ENCODE measurements at regions not wholly inside any gene's neighbourhood (a gene's known extent, or its start where the extent isn't known, plus 50 kb on each side); places are given as distances from the start of the nearest gene placed in this dataset.

DNA sequence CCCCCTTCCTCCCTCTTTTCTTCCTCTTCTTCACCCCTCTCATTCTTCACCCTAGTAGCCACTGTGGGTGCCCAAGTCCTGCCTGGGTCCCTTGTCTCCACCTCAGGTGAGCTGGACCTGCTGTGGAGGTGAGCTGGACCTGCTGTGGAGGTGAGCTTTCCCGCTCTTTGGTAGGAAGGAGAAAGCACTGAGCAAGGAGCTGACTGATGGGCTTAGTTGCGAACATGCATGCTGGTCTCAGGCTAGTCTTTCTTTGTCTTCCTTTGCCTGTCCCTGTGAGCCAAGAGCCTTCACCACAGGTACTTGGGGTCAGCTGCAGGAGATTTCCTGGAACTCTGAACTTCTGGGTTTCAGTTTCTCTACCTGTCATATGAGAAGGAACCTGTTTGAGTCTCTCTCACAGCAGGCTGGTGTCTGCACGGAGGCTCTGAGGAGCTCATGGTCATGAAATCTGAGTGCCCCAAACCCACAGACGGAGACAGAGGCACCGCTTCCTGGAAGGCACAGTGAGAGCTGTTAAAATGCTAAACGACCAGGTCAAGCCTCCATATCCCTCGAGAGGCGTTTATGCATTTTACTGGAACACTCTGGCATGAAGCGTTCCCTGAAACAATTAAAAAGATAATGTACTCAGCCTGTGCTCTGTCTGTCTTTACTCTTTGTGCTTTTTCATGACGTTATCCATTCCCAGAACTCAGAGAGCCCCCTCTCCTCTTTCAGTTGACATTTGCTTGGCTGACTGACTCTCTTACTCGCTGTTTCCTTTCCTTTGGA lies 69.5 kb downstream of the RHOU start:
- TF ChIP-seq, protein P1, sequence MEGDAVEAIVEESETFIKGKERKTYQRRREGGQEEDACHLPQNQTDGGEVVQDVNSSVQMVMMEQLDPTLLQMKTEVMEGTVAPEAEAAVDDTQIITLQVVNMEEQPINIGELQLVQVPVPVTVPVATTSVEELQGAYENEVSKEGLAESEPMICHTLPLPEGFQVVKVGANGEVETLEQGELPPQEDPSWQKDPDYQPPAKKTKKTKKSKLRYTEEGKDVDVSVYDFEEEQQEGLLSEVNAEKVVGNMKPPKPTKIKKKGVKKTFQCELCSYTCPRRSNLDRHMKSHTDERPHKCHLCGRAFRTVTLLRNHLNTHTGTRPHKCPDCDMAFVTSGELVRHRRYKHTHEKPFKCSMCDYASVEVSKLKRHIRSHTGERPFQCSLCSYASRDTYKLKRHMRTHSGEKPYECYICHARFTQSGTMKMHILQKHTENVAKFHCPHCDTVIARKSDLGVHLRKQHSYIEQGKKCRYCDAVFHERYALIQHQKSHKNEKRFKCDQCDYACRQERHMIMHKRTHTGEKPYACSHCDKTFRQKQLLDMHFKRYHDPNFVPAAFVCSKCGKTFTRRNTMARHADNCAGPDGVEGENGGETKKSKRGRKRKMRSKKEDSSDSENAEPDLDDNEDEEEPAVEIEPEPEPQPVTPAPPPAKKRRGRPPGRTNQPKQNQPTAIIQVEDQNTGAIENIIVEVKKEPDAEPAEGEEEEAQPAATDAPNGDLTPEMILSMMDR (IDR thresholded peaks at IDR 0.05), result no peak

DNA sequence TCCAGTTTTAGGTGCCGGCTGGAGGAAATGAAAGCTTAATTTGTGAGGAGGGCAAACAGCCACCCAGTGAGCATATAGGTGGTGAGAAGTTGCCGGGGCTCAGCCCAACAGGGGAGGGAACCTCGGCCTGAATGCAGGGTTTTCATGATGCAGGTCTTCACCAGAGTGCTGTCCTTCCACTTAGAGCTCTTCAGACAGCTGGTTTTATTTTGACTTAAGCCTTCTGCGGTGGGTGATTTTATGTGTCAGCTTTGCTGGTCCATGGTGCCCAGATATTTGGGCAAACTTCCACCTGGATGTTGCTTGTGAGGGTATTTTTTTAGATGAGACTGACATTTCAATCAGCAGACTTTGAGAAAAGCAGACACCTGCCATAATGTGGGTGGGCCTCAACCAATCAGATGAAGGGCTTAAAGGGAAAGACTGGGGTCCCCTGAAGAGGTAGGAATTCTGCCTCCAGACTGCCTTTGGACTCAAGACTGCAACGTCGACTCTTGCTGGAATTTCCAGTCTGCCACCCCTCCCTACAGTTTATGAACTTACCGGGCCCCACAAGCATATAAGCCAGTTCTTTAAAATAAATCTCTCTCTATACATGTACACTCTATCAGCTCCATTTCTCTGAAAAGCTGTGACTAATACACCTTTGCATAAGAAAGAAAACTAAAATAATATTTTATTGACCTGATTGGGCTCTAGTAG lies 72.8 kb downstream of the RHOU start:
- TF ChIP-seq, protein P1 (IDR thresholded peaks at IDR 0.05), result no peak

DNA sequence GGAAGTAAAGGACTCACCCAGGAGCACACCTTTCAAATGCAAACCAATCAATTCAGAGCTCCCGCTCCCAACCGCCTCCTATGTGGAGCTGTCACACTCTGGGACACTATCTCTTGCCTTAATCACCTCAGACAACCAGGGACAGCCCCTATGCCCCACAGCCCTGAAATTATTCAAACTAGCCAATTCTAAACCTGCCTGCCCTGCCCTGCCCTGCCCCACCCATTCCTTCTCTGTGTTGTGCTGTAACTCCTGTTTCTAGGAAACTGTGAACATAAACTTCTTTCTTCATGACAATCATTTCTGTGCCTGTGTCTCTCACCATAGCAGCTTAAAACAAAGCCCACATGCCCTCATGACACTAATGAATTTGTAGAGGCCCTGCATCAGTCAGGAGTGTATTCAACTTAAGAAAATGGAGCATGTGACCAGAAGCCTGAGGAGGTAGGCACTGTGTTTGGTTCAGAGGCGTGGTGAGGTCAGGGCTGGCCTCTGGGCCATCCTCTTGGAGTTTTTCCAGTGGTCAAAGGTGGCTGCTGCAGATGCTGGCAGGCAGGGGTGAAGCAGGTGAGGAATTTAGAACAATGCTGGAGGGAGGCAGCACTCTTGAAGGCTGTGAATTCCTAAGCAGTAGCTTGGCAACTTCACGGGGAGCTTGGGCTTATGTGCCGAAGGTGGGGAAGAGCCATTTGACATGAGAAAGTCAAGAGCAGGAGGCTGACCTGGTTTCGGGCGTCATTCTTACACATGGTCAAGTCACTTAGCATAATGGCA lies 74.5 kb downstream of the RHOU start:
- TF ChIP-seq, protein P1 (IDR thresholded peaks at IDR 0.05), result no peak

DNA sequence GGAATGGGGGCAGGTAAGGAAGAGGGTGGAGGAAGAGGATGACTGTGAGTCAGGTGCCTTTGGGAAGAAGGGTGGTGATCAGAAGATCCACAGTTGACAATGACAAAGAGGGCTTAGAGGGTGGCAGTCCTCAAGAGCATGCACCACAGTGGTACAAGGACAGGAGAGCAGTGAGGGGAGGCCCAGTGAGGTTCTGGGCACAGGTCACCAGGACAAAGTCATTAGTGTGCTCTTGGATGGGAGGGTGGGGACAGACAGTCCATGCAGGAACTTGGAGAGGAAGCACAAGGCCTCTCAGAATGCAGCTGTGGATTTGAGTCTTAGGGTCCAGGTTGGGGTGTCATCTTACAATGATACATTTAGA lies 75.1 kb downstream of the RHOU start:
- TF ChIP-seq, protein P1 (IDR thresholded peaks at IDR 0.05), result no peak

DNA sequence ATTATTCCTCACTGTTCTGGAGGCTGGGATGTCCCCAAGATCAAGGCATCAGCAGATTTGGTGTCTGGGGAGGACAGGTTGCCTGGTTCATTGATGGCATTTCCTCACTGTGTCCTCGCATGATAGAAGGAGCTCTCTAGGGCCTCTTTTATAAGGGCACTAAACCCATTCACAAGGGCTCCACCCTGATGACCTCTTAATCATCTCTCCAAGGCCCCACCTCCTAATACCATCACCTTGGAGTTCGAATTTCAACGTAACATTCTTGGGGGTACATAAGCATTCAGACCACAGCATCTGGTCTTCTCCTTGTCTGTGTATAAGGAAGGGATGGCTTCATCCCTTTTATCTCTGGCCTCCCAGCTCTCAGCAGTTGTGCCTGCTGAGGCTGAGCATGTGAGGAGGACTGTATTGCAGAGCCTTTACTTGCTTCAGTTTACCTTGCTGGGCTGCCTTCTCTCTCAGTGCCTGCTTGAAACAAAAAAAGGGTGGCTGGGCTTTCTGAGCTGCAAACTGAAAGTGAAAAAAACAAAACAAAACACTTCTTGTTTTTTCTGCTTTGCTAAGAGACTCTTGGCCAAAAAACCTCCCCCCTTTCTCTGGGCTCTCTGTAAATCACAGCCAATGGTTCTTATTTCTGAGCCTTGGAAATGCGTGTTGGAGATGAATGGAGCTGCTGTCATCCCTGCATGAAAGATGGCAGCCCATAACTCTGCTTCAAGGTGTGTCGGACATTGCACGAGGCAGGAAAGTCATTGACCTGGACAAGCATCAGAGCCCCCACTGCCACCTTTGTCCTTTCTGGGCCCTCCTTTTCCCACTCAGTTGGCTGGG lies 75.8 kb downstream of the RHOU start:
- TF ChIP-seq, protein P1 (IDR thresholded peaks at IDR 0.05), result no peak

DNA sequence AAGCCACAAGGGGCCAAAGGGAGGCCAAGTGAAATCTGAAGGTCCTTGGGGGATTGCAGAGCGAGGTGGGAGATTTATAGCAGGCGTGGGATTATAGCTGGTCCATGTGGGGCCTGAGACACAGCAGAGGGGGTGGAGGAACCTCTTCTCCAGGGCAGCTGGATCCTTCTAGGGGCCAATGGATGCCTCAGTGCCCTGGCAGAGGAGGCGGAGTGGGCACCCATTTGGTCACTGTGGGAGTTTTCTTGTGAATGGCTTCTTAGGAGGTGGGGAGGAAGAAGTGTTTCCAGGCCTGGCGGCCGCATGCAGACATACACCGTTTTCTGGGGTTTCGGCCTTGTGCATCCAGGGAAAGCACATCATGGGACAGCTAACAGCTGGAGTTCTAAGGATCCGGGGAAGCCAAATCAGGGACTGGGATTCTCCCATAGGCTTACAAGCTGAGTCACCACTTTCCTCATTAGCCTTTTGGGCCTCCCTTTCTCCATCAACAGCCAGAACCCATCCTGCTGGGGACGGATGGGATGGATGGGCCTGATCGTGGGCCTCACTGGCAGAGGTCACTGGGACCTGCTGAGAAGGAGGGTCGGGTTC lies 76.5 kb downstream of the RHOU start:
- TF ChIP-seq, protein P1 (IDR thresholded peaks at IDR 0.05), result no peak
